Lung (tissue), 11 donors: ENCODE measurements at regions not wholly inside any gene's neighbourhood (a gene's known extent, or its start where the extent isn't known, plus 50 kb on each side); places are given as distances from the start of the nearest gene placed in this dataset.

Experiments
- ATAC-seq: fragments of 200-7000 bp; cut with Tn5 transposase; one replicate; pipeline ENCODE4 v1.9.1; 2020; ENCODE audit warnings: moderate number of reproducible peaks; ENCODE audit not compliant: insufficient read depth, low FRiP score
- DNase-seq, 3 donors: peaks; one replicate each; pipeline ENCODE4 v3.0.0-alpha.2; 2013 to 2017
- H3K27ac ChIP-seq, 2 donors: one replicate each; pipeline ENCODE4 v1.5.1; 2013; ENCODE audit warnings: mild to moderate bottlenecking in 2 of 2, moderate library complexity in 2 of 2, control low read depth in 1 of 2, inconsistent platforms in 1 of 2, low read depth in 1 of 2, low read length in 1 of 2
- H3K27me3 ChIP-seq, 3 donors: one replicate each; pipeline ENCODE4 v1.5.1; 2013; ENCODE audit warnings: low read length in 2 of 3; ENCODE audit not compliant: control insufficient read depth in 3 of 3, insufficient read depth in 3 of 3
- H3K36me3 ChIP-seq, 4 donors: one replicate each; pipeline ENCODE4 v1.5.1; 2013; ENCODE audit warnings: low read length in 4 of 4, mild to moderate bottlenecking in 1 of 4, moderate library complexity in 1 of 4; ENCODE audit not compliant: control insufficient read depth in 4 of 4, insufficient read depth in 4 of 4
- H3K4me1 ChIP-seq, 5 donors: one replicate each; pipeline ENCODE4 v1.5.1; 2013; ENCODE audit warnings: low read length in 5 of 5, mild to moderate bottlenecking in 2 of 5, moderate library complexity in 1 of 5; ENCODE audit not compliant: control insufficient read depth in 5 of 5, insufficient read depth in 5 of 5
- H3K4me3 ChIP-seq: one replicate; pipeline ENCODE4 v1.5.1; 2013; ENCODE audit warnings: mild to moderate bottlenecking, control low read depth, moderate library complexity
- H3K9ac ChIP-seq, 2 donors: one replicate each; pipeline ENCODE4 v1.5.1; 2013; ENCODE audit warnings: low read length in 2 of 2, control low read depth in 1 of 2; ENCODE audit not compliant: insufficient read depth in 1 of 2
- H3K9me3 ChIP-seq, 4 donors: one replicate each; pipeline ENCODE4 v1.5.1; 2013; ENCODE audit warnings: low read length in 3 of 4, mild to moderate bottlenecking in 1 of 4, moderate library complexity in 1 of 4; ENCODE audit not compliant: control insufficient read depth in 4 of 4, insufficient read depth in 3 of 4
- CTCF ChIP-seq: IDR thresholded peaks from 2 replicates; pipeline ENCODE4 v1.5.1; 2012; ENCODE audit warnings: mild to moderate bottlenecking; ENCODE audit errors: control extremely low read depth, extremely low read depth
- WGBS, 2 donors: extraction: QIAGEN DNeasy Blood & Tissue Kit; methylation state at CpG; one replicate each; pipeline ENCODE4 v1.1.7; 2013; 5-methylcytosine and 5-hydroxymethylcytosine counted together
- donor health status: control.
- donor health status: control.
- donor health status: Bipolar disorder and iron deficiency.
- donor health status: healthy.
- donor health status: DM: yes; HTN: yes; CAD: no.

DNA sequence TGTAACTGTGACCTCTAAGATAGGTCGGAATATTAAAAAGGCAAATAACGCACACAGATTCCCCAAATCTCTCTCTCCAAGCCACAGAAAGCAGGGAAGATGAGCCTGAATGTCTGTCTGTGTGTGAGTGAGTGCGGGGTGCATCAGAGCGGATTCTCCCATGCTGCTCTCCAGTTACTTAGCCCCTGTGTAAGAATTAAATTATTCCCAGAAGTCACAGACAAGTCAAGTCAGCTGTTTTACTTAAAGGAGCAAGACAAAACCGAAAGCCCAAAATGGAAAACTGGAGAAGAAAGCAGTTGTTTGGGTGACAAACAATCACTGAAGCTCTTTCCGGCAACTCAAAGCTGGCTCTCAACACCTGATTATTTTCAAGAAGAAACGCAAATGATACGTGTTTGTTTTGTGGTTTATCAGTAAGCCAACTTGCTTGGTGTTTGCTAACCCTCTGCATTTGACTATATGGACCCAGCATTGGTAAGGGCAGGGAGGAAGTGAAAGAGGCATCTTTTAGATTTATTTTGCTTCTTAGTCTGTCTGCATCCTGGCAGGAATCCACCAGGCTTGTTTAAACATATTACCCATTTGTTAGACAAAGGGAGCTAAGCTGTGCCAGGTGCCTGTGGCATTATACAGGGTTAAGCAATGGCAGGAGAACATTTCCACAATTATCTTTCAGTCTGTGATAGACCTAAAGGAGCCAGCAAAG, 121.5 kb upstream of the CREB1 start:
- Histone ChIP-seq H3K9me3 (no peaks in the 10 kb centered on the region), H3K4me1 (peaks cover 0 to 3% (median 0%) of the 10 kb centered on the region in 5 donors), H3K4me3 (no peak overlapping the region), H3K27ac (no peak overlapping the region), H3K9ac (no peak overlapping the region), H3K36me3 (no peaks in the 10 kb centered on the region), H3K27me3 (no peaks in the 10 kb centered on the region)
- TF ChIP-seq CTCF, result no peak
- DNase-seq, result peak in 2 of 3 donors; percentile 9 to 34
- ATAC-seq, result peak; percentile 47
- WGBS, 2 donors, result 63 to 71% methylated on average over 8 of the region's 8 CpGs

DNA sequence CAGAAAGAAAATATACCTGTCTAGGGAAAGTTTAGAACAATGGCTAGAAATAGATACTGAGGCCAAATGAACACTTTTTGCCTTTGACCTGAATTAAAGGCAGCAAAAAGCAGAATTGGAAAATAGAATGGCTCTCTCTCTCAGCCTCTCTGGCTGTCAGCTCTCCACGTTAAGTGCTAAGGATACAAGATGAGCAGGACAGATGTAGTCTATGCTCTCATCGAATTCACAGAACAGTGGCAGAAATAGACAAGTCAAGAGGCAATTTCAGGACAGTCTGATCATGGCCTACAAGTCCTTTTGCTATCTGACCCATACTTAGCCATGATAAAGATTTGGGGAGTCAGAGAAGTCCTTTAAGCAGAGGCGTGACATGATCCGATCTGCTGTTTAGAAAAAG, 120.2 kb upstream of the CREB1 start:
- no peak overlapping the region for H3K4me3 ChIP-seq
- no peak overlapping the region for H3K27ac ChIP-seq
- H3K9ac ChIP-seq, result no peak overlapping the region
- H3K9me3 ChIP-seq, result no peaks in the 10 kb centered on the region
- TF ChIP-seq CTCF, result no peak
- no peaks in the 10 kb centered on the region for H3K36me3 ChIP-seq
- DNase-seq (no peak), ATAC-seq (no peak)
- 80 to 87% methylated on average over 4 of the region's 4 CpGs for WGBS, 2 donors
- H3K4me1 ChIP-seq, result peaks cover 0 to 3% (median 0%) of the 10 kb centered on the region in 5 donors
- H3K27me3 ChIP-seq, result no peaks in the 10 kb centered on the region

DNA sequence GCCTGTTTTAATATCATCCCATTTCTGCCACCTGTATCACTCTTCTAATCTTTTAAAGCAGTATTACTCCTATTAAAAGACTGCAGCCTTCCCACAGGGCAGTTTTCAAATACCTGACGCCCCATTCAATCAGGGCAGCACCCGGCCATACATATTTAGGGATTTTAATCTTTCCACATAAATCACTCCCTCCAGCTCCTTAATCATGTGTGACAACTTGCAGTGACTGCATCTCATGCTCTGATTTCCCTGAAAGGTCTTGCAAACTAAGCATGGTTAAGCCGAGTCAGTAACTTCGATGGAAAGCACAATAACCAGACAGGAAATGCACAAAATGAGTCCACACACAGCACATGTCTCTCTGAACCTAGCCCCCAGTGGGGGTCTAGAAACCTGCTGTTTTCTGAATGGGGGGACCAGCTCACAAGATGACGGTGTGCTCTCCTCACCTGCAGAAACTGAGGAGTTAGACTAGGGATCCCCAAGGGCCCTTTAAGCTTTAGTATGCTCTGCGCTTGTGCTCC, 116.9 kb upstream of the CREB1 start:
- H3K4me1 ChIP-seq, result peaks cover 0 to 3% (median 0%) of the 10 kb centered on the region in 5 donors
- no peaks in the 10 kb centered on the region for H3K9me3 ChIP-seq
- no peak for ATAC-seq
- WGBS, 2 donors, result 82 to 91% methylated on average over 6 of the region's 6 CpGs
- no peaks in the 10 kb centered on the region for H3K36me3 ChIP-seq
- H3K9ac ChIP-seq, result no peak overlapping the region
- no peak overlapping the region for H3K4me3 ChIP-seq
- H3K27me3 ChIP-seq, result no peaks in the 10 kb centered on the region
- TF ChIP-seq CTCF, result no peak
- DNase-seq, result no peak
- H3K27ac ChIP-seq, result no peak overlapping the region
